HG02970 (cell line): ENCODE measurements at regions not wholly inside any gene's neighbourhood (a gene's known extent, or its start where the extent isn't known, plus 50 kb on each side); places are given as distances from the start of the nearest gene placed in this dataset.

Experiments
- ATAC-seq: cut with Tn5 transposase; IDR thresholded peaks from one replicate; pipeline ENCODE4 v1.9.1; 2021; ENCODE audit warnings: mild to moderate bottlenecking, moderate library complexity, moderate number of reproducible peaks; ENCODE audit not compliant: unreplicated experiment, low FRiP score

DNA sequence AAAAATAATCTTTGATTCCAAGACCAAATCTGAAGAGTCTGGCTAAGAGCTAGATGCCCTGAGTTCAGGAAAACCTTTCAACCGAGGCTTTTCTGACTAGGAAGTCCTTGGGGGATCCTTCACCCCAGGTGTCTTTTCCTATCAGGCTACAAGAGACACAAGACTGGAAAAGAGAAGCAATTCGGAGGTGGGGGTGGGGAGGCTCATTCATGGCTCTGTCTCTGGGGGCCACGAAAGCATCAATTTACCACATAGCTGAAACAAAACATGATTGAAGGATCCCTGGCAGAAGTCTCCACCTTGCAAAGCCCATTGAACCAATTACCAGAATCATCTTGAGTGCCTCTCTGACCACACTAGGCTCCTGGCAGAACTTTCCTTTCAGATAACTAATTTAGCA lies 239.8 kb upstream of the SALL1 start:
- no peak for ATAC-seq

DNA sequence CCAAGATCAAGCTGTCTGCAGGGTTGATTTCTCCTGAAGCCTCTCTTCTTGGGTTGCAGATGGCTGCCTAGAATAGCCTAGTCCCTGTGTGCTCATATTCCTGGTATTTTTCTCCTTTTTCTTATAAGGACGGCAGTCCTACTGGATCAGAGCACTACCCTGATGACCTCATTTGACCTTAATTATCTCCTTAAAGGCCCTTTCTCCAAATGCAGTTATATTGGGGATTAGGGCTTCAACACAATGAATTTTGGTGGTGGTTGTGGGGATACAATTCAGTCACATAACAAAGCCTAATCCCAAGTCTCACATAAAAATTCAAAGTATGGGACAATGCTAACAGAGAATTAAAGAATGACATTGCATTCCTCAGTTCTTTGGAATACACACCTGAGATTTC lies 238.8 kb upstream of the SALL1 start:
- no peak for ATAC-seq

DNA sequence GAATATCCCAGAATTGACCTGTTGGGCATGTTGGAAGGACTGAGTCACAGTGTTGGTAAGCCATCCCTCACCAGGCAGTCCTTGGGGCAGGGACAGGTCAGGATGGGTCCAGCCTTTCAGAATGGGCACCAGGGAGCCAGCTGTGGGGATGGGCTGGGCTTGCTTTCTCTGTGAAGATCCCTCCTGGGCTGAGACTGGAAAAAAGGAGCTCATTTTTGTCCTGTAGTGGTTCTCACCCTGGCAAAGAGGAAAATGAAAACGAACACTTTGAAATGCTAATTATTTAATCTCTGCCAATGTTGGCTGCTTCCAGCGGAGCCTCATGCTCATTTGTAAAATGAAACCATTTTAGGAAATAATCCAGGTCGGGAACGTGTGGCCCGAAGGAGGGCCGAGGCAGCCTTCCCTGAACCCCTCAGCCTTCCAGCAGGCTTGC lies 237.5 kb upstream of the SALL1 start:
- ATAC-seq = no peak

DNA sequence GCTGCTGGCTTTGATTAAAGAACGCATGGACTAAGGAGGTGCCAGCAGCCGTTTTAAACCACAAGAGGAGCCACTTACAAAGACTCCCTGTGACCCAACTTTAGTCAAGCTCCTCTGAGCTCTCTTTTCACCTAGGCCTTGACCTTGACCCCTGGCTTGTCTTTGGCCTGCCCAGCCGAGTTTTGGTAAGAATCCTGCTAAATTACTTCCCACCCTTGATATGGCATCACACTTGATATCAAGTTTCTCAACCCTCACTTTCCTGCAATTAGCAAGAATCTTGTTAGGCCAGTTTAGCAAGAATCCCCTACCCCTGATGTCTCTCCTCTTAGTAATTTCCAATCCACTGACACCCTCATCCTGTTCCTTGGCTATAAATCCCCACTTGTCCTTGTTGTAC lies 232.8 kb upstream of the SALL1 start:
- ATAC-seq = no peak

DNA sequence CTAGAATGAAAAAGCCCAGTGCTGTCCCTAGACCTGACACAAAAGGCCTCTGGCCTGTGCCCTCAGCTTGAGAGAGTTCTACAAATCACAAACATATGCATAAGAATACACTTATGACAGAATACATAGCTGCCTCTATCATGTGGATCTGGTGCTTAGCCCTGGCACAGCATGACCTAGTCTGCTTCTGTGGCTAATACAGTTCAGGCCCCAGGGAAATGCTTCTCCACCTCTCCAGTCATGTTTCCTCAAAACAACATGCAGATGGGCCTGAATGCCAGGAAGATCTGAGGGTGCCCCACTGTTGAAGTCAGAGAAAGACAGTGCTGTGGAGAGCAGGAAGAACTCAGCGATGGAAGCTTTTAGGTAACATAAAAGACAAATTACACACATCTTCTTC lies 231.9 kb upstream of the SALL1 start:
- ATAC-seq = no peak

DNA sequence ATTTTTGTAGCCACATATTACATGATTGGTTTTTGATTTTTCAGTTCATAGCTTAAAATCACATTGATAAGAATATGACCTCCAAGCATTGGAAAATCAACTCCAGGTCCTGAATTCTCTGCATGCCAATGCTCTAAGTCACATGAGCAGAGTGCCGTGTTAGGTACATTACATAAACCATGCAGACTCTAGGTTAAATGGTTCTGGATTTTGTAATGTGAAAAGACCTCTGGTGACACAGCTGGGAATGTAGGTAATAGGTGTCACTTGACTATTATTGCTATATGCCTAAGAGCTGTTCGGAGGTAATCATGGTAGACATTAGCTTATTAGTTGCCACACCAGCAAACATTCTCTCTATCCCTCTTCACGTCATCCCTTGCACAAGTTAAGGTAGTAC lies 231.1 kb upstream of the SALL1 start:
- no peak for ATAC-seq

DNA sequence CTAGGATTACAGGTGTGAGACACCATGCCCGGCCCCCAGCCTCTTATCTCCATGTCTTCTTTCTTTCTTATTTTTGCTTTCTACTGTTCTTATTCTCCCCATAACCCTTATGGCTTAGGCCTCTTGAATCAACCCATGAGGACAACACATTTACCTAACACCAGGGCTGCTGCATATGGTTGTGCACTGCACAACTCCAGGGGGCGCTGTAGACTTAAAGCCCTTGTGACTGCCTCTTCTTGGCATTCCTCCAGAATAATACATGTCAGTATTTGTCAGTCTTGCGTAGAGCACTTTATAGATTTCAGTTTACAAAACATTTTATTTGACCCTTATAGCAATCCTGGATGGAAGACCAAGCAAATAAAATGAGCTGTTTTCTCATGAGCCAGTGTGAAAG lies 225.0 kb upstream of the SALL1 start:
- ATAC-seq = no peak

DNA sequence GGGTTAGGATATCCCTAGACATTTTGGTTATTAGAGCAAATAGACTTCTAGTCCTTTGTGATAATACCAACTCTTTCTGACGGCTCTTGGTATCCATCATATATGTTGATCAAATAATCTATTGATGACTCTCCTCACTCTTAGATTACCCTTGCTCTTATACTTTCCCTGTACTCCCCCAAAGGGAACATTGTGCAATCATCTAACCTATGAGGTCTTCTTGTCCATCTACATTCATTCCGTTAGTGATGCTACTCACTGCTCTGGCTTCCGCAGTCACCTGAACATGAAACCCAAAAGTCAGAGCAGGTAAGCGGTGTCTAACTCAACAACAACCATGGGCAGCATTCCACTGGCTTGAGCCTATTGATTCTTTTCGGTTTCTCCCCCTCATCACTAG lies 223.7 kb upstream of the SALL1 start:
- ATAC-seq = no peak

DNA sequence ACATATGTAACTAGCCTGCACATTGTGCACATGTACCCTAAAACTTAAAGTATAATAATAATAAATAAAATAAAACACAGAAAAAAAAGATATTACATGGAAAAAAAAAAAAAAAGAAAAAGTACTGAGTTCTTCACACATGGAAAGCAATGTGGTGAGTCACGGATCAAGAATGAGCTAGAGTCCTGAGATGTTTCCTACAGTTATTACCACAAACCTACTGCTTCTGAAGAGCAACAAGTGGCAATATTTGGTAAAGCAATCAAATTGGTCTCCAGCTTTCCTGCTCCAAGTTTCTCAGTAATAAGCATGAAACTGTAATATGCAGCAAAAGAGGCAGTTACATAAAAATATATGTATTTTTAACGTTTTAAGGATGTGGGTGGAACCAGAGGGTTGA lies 223.3 kb upstream of the SALL1 start:
- no peak for ATAC-seq

DNA sequence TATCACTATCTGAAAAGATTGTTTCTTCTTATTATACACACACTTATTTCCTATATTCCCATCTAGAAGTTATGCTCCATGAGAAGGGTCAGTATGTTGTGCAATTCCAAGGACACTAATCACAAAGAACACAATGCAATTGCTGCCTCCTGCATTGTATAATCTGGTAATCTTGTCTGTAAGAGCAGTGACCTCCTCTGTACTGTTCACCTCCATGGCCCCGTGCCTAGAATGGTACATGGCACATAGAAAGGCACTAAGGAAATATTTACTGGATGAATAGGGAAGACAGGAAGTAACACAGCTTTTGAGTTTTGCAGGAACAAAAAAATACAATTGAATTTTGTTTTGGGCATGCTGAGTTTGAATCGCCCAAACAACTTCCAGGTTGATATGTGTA lies 214.6 kb upstream of the SALL1 start:
- ATAC-seq = no peak

DNA sequence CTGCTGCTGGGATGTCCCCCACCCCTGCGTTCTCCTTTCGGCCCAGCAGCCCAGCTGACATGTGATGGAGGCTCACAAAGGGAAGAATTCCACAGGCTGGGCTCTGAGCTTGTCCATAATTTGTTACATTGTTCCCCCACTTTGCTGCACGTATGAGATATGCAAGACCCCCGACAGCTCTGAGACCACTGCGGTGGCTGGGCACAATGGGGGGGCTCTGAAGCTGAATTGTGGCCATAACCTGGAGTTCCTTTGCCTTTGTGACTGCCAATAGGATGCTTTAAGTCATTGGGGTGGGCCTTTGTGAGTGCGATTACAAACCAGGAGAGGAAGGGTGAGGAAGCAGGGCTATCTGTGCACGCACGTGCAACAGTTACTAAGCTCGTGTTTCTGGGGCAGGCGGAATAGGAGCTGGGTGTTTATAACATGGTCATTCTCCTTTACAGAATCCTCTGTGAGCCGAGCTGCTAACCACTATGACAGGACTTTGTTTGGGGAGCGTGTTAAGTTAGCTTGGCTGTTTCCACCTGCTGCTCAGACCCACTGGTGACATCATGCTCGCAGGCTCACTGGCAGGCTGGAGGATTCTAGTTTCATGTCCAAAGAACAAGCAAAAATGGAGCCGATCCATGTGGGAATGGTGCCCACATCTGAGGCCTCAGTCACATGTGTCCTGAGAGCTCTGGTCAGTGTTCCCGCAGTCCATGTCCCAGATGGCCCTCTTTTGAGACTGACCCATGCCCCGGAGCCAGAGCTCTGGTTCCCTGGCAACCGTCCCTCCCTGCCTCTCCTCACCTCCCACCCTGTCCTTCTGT lies 208.3 kb upstream of the SALL1 start:
- no peak for ATAC-seq

DNA sequence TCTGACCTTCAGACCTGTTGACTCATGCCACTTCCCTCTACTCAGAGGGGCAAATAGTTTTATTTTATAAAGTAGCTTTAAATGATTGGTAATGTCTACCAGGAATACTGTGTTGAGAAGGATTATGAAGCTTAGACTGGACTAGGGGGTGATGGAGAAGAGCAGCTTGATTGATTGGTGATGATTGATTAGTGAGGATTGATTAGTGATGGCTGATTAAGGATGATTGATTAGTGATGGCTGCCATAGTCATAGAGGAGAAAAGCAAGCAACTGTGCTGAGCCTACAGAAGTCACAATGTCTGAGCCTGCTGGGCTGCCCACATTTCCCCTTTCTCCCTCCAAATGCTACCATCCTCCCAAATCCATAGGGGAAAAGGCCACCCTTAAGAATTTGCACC lies 206.8 kb upstream of the SALL1 start:
- no peak for ATAC-seq

DNA sequence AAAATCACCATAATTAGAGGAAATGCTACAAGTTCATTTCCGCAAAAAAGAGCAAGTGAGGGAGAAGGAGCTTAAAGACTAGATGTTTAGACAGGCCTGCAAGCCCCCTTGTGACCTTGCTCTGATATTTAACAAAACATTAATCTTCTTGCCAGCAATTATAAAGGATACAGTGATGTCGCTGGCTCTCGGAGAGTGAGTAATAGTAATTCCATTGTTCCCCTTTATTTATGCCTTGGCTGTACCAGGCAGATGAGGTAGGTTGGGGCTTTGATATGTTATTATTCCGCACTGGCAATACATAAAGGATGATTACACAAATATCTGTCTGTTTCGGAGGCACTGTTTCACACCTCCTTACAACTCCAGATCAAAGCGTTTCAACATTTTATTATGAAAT lies 204.8 kb upstream of the SALL1 start:
- no peak for ATAC-seq

DNA sequence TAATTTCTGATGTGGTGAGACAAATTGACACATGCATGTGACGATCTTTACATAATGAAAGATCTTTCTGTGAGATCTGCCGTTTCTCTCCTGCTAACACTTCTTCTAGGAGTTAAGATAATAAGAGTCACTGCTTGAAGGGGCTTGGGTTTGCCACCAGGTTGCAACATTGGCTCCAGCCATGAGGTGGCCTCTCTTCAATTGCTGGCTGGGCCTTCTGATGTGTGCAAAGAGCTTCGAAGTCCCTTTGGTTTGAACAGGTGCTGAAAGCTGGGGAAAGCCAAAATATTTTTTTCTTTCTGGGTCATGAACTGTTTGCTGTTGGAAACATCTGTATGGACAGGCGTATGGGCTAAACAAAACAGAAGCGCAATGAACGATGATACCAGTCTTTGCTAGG lies 204.1 kb upstream of the SALL1 start:
- no peak for ATAC-seq

DNA sequence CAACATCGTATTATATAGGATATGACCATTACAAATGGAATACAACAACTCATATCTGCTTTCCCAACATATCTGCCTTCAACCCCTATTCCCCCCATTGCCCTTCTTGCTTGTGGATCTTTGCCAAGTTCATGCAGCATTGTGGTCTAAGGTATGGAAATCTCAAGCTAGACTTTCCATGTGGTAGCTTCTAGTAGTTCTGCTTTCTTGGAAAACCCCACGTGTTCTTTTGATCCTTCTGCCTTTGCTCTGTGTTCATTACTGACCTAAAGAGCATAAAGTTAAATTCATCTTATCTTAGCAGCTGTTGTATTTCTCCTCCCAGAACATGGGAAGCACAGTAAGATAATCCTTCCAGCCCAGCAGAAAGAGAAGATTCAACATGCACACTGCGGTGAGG lies 202.0 kb upstream of the SALL1 start:
- ATAC-seq = no peak

DNA sequence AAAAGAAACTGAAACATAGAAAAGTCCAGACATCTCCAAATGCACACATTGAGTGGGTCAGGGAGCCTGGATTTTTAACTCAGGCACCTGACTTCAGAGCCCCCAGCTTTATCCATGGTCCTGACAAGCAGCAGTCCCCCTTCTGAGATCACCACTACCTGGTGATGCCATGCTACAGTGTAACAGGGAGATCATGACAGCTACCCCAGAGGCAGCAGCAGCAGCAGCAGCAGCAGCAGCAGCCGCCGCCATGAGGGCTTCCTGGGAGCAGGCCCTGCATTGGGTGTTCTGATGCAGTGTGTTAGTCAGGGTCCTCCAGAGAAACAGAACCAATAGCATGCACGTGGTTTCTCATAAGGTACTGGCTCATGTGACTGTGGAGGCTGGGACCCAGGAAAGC lies 198.6 kb upstream of the SALL1 start:
- ATAC-seq = no peak

DNA sequence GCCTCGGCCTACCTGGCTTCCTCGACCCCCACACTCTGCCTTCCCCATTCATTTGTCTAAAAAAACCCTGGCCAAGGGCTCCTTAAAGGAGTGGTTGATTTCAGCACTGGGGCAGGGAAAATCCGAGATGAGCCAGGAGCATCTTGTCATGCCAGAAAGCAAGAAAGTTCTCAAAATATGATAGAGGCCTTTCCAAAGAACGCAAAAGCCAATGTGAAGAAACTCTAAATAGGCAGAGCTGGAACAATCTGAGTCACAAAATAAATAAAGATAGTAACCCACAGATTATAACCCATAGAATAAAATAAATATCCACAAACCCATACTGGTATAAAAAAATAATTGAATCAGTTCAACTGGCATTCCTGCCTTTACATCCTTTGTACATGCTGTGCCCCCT lies 192.3 kb upstream of the SALL1 start:
- no peak for ATAC-seq

DNA sequence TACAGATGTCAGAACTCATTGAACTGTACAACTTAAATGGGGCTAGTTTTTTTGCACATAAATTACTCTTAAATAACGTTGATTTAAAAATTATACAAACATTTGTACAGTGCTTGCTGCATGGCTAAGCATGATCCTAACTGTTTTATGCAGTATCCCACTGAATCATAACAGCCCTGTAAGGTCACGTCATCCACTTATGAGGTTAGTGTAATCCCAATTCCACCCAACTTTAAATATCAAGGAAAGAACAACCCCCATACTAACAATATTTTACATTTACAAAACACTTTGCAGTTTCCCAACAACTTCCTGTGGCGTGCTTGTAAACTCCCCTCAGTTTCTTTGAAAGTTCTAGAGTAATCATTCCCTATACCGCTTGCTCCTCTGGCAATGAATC lies 190.1 kb upstream of the SALL1 start:
- no peak for ATAC-seq

DNA sequence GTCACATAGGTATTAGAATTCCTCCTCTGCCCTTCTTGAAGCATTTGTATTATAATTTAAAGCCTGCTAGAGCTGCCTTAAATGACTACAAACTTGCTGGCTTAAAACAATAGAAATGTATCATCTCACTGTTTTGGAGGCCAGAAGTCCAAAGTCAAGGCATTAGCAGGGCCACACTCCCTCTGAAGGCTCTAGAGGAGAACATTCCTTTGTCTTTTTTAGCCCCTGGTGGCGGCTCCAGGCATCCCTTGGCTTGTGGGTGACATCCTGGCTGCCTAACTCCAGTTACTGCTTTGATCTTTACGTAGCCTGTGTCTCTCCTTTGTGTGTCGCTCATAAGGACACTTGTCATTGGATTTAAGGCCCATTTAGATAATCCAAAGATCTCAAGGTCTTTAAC lies 186.6 kb upstream of the SALL1 start:
- no peak for ATAC-seq

DNA sequence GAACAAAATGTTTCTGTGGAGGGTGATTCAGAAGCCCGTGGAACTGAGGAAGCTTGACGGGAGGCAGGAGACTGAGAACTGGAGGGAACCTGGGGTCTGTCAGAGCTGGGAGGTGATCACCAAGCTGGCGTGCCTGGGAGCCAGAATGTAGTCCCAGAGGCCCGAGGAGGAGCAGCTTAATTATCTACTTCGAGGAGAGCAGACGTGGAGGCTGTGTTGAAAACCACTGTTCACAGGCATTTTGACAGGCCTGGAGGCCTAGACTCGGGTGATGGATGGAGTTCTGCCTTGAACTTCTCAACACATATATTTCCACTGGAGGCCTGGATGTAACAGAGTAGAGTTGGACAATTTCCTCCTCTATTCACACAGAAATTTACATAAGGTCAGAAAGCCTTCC lies 177.7 kb upstream of the SALL1 start:
- no peak for ATAC-seq

DNA sequence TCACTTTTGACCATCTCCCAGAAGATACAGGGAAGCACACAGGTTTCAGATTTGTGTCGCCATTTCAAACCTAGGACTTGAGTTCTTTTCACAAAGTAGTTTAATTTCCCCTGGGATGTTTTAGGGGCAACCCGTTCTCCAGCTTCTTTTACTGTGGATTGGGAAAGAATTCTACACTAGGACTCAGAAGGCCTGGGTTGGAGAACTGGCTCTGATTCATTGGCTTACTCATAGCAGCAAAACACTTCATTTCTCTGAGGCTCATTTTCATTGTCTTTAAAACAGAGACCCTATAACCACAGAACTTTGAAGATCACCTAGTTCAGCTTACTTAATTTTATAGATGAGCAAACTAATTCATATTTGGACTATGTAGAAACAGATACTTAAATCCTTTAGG lies 175.9 kb upstream of the SALL1 start:
- no peak for ATAC-seq

DNA sequence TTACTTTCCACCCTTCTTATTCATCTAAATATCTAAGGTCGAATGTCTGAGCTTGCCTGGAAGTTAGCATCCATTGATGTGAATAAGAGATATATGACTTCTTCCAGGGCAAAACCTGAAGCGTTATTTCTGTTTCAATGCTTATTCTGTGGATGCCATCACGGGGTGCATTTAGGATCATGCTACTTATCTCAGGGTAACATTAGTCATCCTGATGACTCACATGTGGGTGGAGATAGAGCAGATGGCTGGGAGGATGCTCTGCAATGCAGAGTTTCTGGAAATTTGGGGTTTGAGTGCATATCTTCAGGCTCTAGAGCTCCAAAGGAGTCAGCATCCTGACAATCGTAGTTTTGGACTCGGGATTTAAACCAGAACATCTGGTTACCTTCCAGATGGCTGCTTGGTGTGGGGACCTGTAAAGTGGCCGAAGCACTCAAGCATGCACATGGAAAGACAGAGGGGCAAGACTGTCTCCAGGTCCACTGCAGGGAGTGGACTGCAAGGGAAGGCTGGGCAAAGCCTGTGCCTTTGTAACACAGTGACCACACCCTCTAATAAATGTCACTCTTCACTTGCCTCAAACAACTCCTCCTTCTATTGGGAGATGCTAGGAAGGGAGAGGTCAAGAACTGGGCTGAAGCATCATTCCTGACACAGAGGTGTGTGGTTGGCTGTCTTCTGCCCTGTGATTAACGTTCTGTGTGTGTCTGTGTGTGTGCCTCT lies 175.2 kb upstream of the SALL1 start:
- ATAC-seq = no peak
